Calu3 (cell line): ENCODE measurements at regions not wholly inside any gene's neighbourhood (a gene's known extent, or its start where the extent isn't known, plus 50 kb on each side); places are given as distances from the start of the nearest gene placed in this dataset.

Experiments
- BruUV-seq: library from RNA; stranded (reverse); fragments of 400-500 nt; replicated peaks from 2 replicates; lab custom pipeline; 2021; lab: Mats Ljungman, UMichigan
- CTCF ChIA-PET: fragments of 300-600 bp; sonication (Branson Sonifier 250); formaldehyde crosslinking; loops from one replicate; lab custom pipeline; 2022; ENCODE audit warnings: antibody characterized with exemption; lab: Charles Lee
- DNase-seq: peaks from one replicate; pipeline ENCODE4 v3.0.0; 2022
- H3K27ac Mint-ChIP-seq: one replicate; pipeline ENCODE4 v1.8.0; 2022; ENCODE audit warnings: mixed read lengths; ENCODE audit not compliant: unreplicated experiment
- H3K27me3 Mint-ChIP-seq: one replicate; pipeline ENCODE4 v1.8.0; 2022; ENCODE audit warnings: mixed read lengths; ENCODE audit not compliant: unreplicated experiment
- H3K36me3 Mint-ChIP-seq: one replicate; pipeline ENCODE4 v1.8.0; 2022; ENCODE audit warnings: mild to moderate bottlenecking, moderate library complexity, mixed read lengths; ENCODE audit not compliant: insufficient read depth, unreplicated experiment
- H3K4me1 Mint-ChIP-seq: one replicate; pipeline ENCODE4 v1.8.0; 2022; ENCODE audit warnings: mild to moderate bottlenecking, low read depth, mixed read lengths; ENCODE audit not compliant: unreplicated experiment
- H3K4me3 Mint-ChIP-seq: one replicate; pipeline ENCODE4 v1.8.0; 2022; ENCODE audit warnings: mild to moderate bottlenecking, low read depth, moderate library complexity, mixed read lengths; ENCODE audit not compliant: unreplicated experiment
- H3K9me3 Mint-ChIP-seq: one replicate; pipeline ENCODE4 v1.8.0; 2022; ENCODE audit warnings: low read depth, mixed read lengths; ENCODE audit not compliant: unreplicated experiment
- intact Hi-C: fragments of 100-400 bp; cut with micrococcal nuclease; formaldehyde crosslinking; loops from one replicate; pipeline ENCODE4 v1.10.0; 2022; ENCODE audit not compliant: unreplicated experiment
- TF ChIP-seq, protein P1 (sequence below): fragments of 200-600 bp; IDR thresholded peaks from one replicate; pipeline ENCODE4 v1.8.0; 2022; ENCODE audit warnings: antibody characterized with exemption; ENCODE audit not compliant: unreplicated experiment

DNA sequence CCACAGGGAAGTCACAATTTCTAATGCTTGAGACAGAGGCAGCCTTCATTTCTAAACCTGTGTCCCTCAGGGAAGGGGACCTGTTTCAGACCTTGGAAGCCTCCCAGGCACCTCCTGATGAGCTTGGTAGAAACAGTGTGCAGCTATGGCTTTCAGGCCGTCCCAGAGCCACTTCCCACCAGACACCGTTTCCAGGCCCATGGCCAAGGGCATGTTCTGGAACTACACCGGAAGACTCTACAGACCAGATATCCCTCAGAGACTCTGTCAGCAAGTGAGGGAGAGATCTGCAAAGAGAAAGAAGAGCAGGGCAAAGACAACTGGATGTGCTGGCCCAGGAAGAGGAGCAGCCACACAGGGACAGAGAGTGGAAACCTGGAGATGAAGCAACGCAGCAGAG, 82.2 kb upstream of the HSPA9 start:
- Mint-ChIP-seq H3K27me3 (peaks cover 12% of the 10 kb centered on the region), H3K27ac (no peak overlapping the region), H3K36me3 (peaks cover 6% of the 10 kb centered on the region), H3K4me3 (no peak overlapping the region), H3K9me3 (no peaks in the 10 kb centered on the region), H3K4me1 (peaks cover 31% of the 10 kb centered on the region)
- DNase-seq, result no peak
- intact Hi-C loops, result no loop called here
- CTCF ChIA-PET, result interaction anchor here (0.6 kb wide), 1 partner anchor 13 kb away, joined by 7 read pairs; no protein-coding TSS in a partner anchor
- BruUV-seq, result no TSS peak
- TF ChIP-seq, protein P1, sequence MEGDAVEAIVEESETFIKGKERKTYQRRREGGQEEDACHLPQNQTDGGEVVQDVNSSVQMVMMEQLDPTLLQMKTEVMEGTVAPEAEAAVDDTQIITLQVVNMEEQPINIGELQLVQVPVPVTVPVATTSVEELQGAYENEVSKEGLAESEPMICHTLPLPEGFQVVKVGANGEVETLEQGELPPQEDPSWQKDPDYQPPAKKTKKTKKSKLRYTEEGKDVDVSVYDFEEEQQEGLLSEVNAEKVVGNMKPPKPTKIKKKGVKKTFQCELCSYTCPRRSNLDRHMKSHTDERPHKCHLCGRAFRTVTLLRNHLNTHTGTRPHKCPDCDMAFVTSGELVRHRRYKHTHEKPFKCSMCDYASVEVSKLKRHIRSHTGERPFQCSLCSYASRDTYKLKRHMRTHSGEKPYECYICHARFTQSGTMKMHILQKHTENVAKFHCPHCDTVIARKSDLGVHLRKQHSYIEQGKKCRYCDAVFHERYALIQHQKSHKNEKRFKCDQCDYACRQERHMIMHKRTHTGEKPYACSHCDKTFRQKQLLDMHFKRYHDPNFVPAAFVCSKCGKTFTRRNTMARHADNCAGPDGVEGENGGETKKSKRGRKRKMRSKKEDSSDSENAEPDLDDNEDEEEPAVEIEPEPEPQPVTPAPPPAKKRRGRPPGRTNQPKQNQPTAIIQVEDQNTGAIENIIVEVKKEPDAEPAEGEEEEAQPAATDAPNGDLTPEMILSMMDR, result no peak

DNA sequence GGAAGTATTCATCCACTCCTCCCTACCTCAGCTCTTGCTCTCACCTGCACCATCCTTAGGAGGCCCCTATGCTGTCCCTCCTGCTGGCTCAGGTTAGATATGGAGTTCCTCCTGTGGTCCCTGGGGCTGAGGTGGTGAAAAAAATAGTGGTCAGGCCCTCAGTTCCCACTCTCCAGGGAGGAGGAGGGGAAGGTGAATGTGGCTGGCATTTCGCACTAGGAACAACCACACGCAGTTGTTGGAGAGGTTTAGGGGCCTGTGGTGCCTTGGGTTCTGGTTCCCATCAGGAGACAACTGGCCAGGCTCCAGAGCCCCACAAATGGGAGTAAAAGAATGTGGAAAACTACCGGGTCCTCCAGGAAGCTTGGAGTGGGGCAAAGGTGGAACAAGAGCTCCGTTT, 81.7 kb upstream of the HSPA9 start:
- Mint-ChIP-seq H3K27ac (no peak overlapping the region), H3K27me3 (peaks cover 16% of the 10 kb centered on the region), H3K9me3 (no peaks in the 10 kb centered on the region), H3K36me3 (peaks cover 6% of the 10 kb centered on the region), H3K4me1 (peaks cover 31% of the 10 kb centered on the region), H3K4me3 (no peak overlapping the region)
- no peak for DNase-seq
- intact Hi-C loops, result no loop called here
- CTCF ChIA-PET, result interaction anchor here (0.5 to 2.5 kb wide), 2 partner anchors 68 to 78 kb away, joined by 4 to 10 read pairs; no protein-coding TSS in a partner anchor
- no TSS peak for BruUV-seq
- TF ChIP-seq, protein P1, result no peak

DNA sequence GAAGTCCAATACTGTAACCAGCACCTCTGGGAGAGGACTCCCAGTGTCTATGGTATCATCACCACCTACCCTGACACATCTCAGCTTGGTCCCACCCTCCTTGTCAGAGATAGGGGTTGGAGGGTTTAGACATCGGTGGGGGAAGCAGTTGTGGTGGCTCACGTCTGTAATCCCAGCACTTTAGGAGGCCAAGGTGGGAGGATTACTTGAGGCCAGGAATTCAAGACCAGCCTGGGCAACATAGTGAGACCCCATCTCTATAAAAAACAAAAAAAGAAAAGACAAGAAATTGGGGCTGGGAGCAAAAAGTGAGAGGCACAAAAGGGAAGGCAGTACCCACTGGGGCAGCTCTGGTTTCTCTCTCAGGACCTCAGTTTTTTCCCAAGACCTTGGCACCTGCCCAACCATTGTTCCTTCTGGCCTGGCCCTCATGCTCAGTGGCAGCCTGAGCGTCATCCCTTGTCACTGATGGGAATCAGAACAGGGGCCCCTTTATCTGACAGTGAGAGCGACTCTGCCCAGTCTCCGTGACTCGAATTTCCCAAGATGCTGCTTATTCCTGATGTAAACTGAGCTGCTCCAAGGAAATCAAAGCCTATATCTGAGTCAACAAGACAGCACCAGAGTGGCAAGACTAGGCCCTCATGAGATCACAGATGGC, 80.5 kb upstream of the HSPA9 start:
- peaks cover 31% of the 10 kb centered on the region for H3K4me1 Mint-ChIP-seq
- intact Hi-C loops, result no loop called here
- CTCF ChIA-PET, result interaction anchor here (0.6 to 2.5 kb wide), 2 partner anchors 70 to 97 kb away, joined by 3 to 10 read pairs; no protein-coding TSS in a partner anchor
- no peak overlapping the region for H3K27ac Mint-ChIP-seq
- peak; percentile 61 for DNase-seq
- no TSS peak for BruUV-seq
- H3K9me3 Mint-ChIP-seq, result no peaks in the 10 kb centered on the region
- peaks cover 26% of the 10 kb centered on the region for H3K27me3 Mint-ChIP-seq
- H3K4me3 Mint-ChIP-seq, result no peak overlapping the region
- TF ChIP-seq, protein P1, result no peak
- peaks cover 6% of the 10 kb centered on the region for H3K36me3 Mint-ChIP-seq

DNA sequence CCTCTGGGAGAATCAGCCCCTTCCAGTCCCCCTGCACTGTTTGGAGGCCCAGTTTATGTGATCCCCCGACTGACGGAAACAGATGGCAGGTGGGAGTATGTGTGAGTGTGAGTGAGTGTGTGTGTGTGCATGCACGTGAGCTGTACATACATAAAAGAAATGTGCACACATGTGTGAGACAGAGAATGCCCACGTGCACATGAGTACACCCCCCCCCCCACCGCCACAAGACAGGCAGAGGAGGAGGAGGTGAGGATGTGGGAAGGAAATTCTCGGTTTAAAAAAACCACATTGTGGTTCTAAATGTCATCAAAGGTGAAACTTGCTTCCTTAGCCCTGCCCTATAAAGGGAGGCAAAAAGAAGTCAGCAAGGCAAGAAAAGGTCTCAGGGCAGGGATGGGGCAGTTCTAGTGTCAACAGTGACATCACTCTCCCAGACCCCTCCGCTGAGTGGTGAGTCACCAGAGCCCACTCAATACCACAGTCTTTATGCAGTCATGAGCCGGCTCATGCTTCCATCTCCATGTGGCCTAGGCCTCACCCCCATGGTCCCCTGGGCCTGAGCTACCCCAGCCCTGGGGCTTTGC, 79.2 kb upstream of the HSPA9 start:
- DNase-seq, result peak; percentile 42
- no TSS peak for BruUV-seq
- peaks cover 31% of the 10 kb centered on the region for H3K4me1 Mint-ChIP-seq
- peak overlapping the region; percentile 40 for H3K27ac Mint-ChIP-seq
- TF ChIP-seq, protein P1, result no peak
- CTCF ChIA-PET, result interaction anchor here (0.6 to 2.5 kb wide), 4 partner anchors 42 to 144 kb away, joined by 4 to 10 read pairs (median 6); no protein-coding TSS in a partner anchor
- no peaks in the 10 kb centered on the region for H3K9me3 Mint-ChIP-seq
- intact Hi-C loops, result loop anchor here (5.0 kb wide), 1 partner anchor 98 kb away; the partner anchor contains the start of gene CTNNA1
- peaks cover 6% of the 10 kb centered on the region for H3K36me3 Mint-ChIP-seq
- H3K4me3 Mint-ChIP-seq, result no peak overlapping the region
- peaks cover 26% of the 10 kb centered on the region for H3K27me3 Mint-ChIP-seq
